Smooth muscle cell (in vitro differentiated cells): ENCODE measurements at regions not wholly inside any gene's neighbourhood (a gene's known extent, or its start where the extent isn't known, plus 50 kb on each side); places are given as distances from the start of the nearest gene placed in this dataset.

Experiments
- DNase-seq: peaks from one replicate; lab custom pipeline; 2025; ENCODE audit not compliant: unreplicated experiment; lab: John Stamatoyannopoulos, UW
- H2AFZ ChIP-seq: fragments of 200-600 bp; sonication (generic); 2 replicates; pipeline ENCODE4 v1.6.0; 2016; ENCODE audit warnings: antibody characterized with exemption, low read depth, mild to moderate bottlenecking
- H3F3A ChIP-seq: fragments of 200-600 bp; sonication (generic); 2 replicates; pipeline ENCODE4 v1.6.0; 2017; ENCODE audit warnings: antibody characterized with exemption, low read depth
- H3K27ac ChIP-seq: fragments of 200-600 bp; sonication (generic); 2 replicates; pipeline ENCODE4 v1.5.1; 2016; ENCODE audit warnings: low read depth, mild to moderate bottlenecking
- H3K27me3 ChIP-seq: fragments of 200-600 bp; sonication (generic); 2 replicates; pipeline ENCODE4 v1.6.1; 2016; ENCODE audit warnings: low read depth, mild to moderate bottlenecking
- H3K36me3 ChIP-seq: fragments of 200-600 bp; sonication (generic); 2 replicates; pipeline ENCODE4 v1.5.1; 2016; ENCODE audit warnings: low read depth
- H3K4me1 ChIP-seq: fragments of 200-600 bp; sonication (generic); 2 replicates; pipeline ENCODE4 v1.5.1; 2016; ENCODE audit warnings: low read depth
- H3K4me2 ChIP-seq: fragments of 200-600 bp; sonication (generic); 2 replicates; pipeline ENCODE4 v1.6.0; 2016; ENCODE audit warnings: mild to moderate bottlenecking
- H3K4me3 ChIP-seq: fragments of 200-600 bp; sonication (generic); 2 replicates; pipeline ENCODE4 v1.5.1; 2016; ENCODE audit warnings: mild to moderate bottlenecking
- H3K79me2 ChIP-seq: fragments of 200-600 bp; sonication (generic); 2 replicates; pipeline ENCODE4 v1.6.0; 2016; ENCODE audit warnings: low read depth, mild to moderate bottlenecking
- H3K9ac ChIP-seq: fragments of 200-600 bp; sonication (generic); 2 replicates; pipeline ENCODE4 v1.6.0; 2016; ENCODE audit warnings: low read depth
- H3K9me3 ChIP-seq: fragments of 200-600 bp; sonication (generic); replicated peaks from 2 replicates; pipeline ENCODE4 v1.5.1; 2016; ENCODE audit warnings: low read depth
- H4K20me1 ChIP-seq: fragments of 200-600 bp; sonication (generic); 2 replicates; pipeline ENCODE4 v1.6.0; 2016; ENCODE audit warnings: low read depth
- CTCF ChIP-seq: fragments of 200-600 bp; sonication (generic); IDR thresholded peaks from 2 replicates; pipeline ENCODE4 v1.5.1; 2017; ENCODE audit warnings: borderline replicate concordance, mild to moderate bottlenecking, antibody characterized with exemption; ENCODE audit not compliant: insufficient read depth, poor library complexity, severe bottlenecking
- WGBS: methylation state at CpG from one replicate; pipeline ENCODE4 v1.1.7; 2016; ENCODE audit warnings: low lambda C conversion rate; 5-methylcytosine and 5-hydroxymethylcytosine counted together

DNA sequence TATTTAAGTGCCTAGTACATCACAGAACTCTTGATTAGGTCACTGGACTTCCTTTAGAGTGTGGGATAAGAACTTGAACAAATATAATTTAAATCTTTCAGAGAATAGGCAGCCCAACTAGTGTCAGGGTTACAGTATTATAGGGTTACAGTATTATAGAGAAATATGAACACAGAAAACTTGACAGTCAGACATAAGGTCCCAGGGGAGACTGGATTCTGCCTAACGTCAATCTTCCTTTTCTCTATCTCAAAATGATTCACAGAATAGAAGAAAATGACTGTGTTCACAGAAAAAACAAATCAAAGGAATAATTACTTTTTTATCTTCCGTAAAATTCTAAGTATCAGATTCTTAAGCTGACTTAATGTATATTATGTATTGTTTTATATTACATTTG, 623.8 kb downstream of the HTR1B start:
- Histone ChIP-seq H3K4me2 (no peak overlapping the region), H3K4me3 (no peak overlapping the region), H3F3A (no peaks in the 10 kb centered on the region), H3K36me3 (no peaks in the 10 kb centered on the region), H3K27me3 (no peaks in the 10 kb centered on the region), H3K9me3 (no peaks in the 10 kb centered on the region), H3K27ac (no peak overlapping the region), H3K79me2 (no peaks in the 10 kb centered on the region), H3K9ac (no peak overlapping the region), H4K20me1 (no peaks in the 10 kb centered on the region), H3K4me1 (no peaks in the 10 kb centered on the region), H2AFZ (no peak overlapping the region)
- 88% methylated on average over 2 of the region's 2 CpGs for WGBS
- DNase-seq = no peak
- no peak for TF ChIP-seq CTCF

DNA sequence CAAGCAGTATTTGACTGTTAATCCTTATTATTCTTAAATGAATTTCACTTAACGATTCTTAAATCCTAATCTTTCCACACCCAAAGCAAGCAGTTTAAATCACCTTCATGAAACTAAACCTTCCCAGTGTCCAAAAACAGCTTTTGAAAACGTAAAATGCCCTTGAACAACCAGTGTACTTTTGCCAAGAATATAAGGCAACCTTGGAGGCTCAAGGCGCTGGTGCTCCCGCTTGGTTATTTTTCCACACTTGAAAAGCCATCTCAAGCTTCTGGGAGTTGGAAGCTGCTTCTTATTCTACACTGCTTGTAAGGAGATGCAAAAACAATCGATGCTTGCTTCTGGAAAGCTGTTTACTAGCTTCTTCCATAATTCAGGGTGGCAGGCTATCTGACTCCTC, 625.7 kb downstream of the HTR1B start:
- H3K9me3 ChIP-seq = no peaks in the 10 kb centered on the region
- no peaks in the 10 kb centered on the region for H3K4me1 ChIP-seq
- H3K79me2 ChIP-seq = no peaks in the 10 kb centered on the region
- H2AFZ ChIP-seq = no peak overlapping the region
- H3K4me3 ChIP-seq = no peak overlapping the region
- no peak overlapping the region for H3K4me2 ChIP-seq
- H4K20me1 ChIP-seq = no peaks in the 10 kb centered on the region
- no peak for TF ChIP-seq CTCF
- no peak for DNase-seq
- no peak overlapping the region for H3K9ac ChIP-seq
- no peaks in the 10 kb centered on the region for H3K36me3 ChIP-seq
- H3F3A ChIP-seq = no peaks in the 10 kb centered on the region
- H3K27me3 ChIP-seq = no peaks in the 10 kb centered on the region
- no peak overlapping the region for H3K27ac ChIP-seq
- WGBS = 92% methylated on average over 5 of the region's 5 CpGs

- Histone ChIP-seq H3K27ac (no peak overlapping the region), H3K79me2 (no peaks in the 10 kb centered on the region), H4K20me1 (no peaks in the 10 kb centered on the region), H3K9me3 (no peaks in the 10 kb centered on the region), H3K36me3 (no peaks in the 10 kb centered on the region), H2AFZ (no peak overlapping the region), H3K4me2 (no peak overlapping the region), H3K9ac (no peak overlapping the region), H3F3A (no peaks in the 10 kb centered on the region), H3K4me3 (no peak overlapping the region), H3K4me1 (no peaks in the 10 kb centered on the region), H3K27me3 (no peaks in the 10 kb centered on the region)
- DNase-seq = no peak
- TF ChIP-seq CTCF = no peak
- WGBS = 94% methylated on average over 1 of the region's 1 CpG
These were observed 627.6 kb downstream of the HTR1B start for GRCh38 chr6:76835695-76836094.

DNA sequence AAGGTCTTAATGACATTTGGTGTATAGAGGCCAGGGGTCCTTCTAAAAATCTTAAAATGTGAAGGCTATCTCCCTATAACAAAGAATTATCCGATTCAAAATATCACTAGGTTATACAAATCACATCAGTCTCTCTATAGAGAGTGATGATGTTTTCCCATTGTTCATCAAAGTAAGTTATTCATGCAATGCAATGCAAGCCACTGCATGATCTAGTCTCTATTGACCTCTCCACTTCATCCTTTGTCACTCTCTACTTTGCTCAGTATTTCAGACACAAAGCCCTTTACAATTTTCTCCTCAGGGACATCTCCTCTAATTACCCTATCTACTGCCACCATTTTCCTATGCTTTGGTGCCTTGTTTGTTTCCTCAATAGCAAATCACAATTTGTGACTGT, 628.0 kb downstream of the HTR1B start:
- WGBS = 0% methylated on average over 1 of the region's 1 CpG
- Histone ChIP-seq H4K20me1 (no peaks in the 10 kb centered on the region), H3K27me3 (no peaks in the 10 kb centered on the region), H3K9me3 (no peaks in the 10 kb centered on the region), H3F3A (no peaks in the 10 kb centered on the region), H3K36me3 (no peaks in the 10 kb centered on the region), H3K79me2 (no peaks in the 10 kb centered on the region), H3K4me1 (no peaks in the 10 kb centered on the region), H3K4me3 (no peak overlapping the region), H3K27ac (no peak overlapping the region), H3K4me2 (no peak overlapping the region), H3K9ac (no peak overlapping the region), H2AFZ (no peak overlapping the region)
- DNase-seq = no peak
- TF ChIP-seq CTCF = no peak
